Activated naive CD8-positive, alpha-beta T cell treated with anti-CD3 and anti-CD28 coated beads for 36 hours (primary cell): ENCODE measurements at regions not wholly inside any gene's neighbourhood (a gene's known extent, or its start where the extent isn't known, plus 50 kb on each side); places are given as distances from the start of the nearest gene placed in this dataset.
"Not testable (repeated sequence)": the region's sequence is repeated elsewhere in the genome, so short reads cannot be mapped to it uniquely, and the experiment has no call there.

Experiments
- DNase-seq: peaks from one replicate; pipeline ENCODE4 v3.0.0; 2021
- H3K27ac Mint-ChIP-seq: one replicate; pipeline ENCODE4 v1.8.0; 2022; ENCODE audit warnings: mild to moderate bottlenecking, moderate library complexity, mixed read lengths
- H3K27me3 Mint-ChIP-seq: one replicate; pipeline ENCODE4 v1.8.0; 2022; ENCODE audit warnings: mild to moderate bottlenecking, mixed read lengths
- H3K36me3 Mint-ChIP-seq: one replicate; pipeline ENCODE4 v1.8.0; 2021; ENCODE audit warnings: mild to moderate bottlenecking, mixed read lengths
- H3K4me1 Mint-ChIP-seq: one replicate; pipeline ENCODE4 v1.8.0; 2021; ENCODE audit warnings: mixed read lengths
- H3K4me3 Mint-ChIP-seq: one replicate; pipeline ENCODE4 v1.8.0; 2022; ENCODE audit warnings: mild to moderate bottlenecking, moderate library complexity, mixed read lengths
- H3K9me3 Mint-ChIP-seq: one replicate; pipeline ENCODE4 v1.8.0; 2022; ENCODE audit warnings: mixed read lengths

DNA sequence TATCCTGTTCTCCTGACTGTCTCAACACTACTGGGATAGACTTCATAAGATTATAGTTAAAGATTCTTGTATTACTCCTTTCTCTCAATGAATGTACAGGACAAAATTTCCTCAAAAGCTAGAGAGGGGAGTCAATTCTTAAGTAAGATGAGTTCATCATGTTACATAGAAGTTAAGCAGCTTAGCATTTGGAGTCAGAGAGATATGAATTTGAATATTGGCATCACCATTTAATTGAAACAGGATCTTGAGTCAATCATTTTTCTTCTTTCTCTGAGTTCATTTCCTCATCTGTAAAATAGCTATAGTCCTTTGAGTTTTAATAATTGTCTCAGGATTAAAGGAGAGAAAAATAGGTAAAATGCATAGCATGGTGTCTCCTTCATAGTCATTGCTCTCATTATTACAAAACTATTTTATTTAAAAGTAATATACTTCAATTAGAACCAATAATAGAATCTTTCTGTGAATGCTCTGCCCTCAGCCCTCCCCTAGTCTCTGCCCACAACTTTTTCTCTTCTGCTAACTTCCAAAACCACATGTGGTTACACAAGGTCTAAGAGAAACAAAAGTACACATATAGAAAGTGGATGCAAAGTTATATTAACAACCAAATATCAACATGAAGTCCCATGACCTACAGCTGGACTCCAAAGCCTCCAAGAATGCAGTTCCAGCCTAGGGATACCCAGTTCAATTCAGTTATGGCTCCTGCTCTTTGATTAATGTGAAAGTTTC is 265.6 kb downstream of the TLE1 start:
- Mint-ChIP-seq H3K36me3 (no peaks in the 10 kb centered on the region), H3K4me1 (no peaks in the 10 kb centered on the region), H3K9me3 (peaks cover 10% of the 10 kb centered on the region), H3K27ac (no peak overlapping the region), H3K4me3 (no peak overlapping the region), H3K27me3 (no peaks in the 10 kb centered on the region)
- DNase-seq = no peak

DNA sequence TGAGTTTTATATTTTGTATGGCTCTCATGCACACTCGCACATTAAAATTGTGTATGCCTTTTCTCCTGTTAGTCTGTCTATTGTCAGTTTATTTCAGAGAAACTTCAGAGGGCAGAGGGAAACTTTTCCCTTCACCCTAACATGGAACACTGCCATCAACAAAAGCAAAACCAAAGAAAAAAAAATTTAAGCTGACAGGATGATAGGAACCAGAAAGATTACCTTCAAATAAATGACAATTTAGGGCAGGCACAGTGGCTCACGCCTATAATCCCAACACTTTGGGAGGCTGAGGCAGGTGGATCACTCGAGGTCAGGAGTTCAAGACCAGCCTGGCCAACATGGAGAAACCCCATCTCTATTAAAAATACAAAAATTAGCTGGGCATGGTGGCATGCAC is 268.3 kb downstream of the TLE1 start:
- H3K4me1 Mint-ChIP-seq, H3K4me3 Mint-ChIP-seq, DNase-seq, H3K36me3 Mint-ChIP-seq, H3K27me3 Mint-ChIP-seq, H3K27ac Mint-ChIP-seq, H3K9me3 Mint-ChIP-seq: not testable (repeated sequence)

DNA sequence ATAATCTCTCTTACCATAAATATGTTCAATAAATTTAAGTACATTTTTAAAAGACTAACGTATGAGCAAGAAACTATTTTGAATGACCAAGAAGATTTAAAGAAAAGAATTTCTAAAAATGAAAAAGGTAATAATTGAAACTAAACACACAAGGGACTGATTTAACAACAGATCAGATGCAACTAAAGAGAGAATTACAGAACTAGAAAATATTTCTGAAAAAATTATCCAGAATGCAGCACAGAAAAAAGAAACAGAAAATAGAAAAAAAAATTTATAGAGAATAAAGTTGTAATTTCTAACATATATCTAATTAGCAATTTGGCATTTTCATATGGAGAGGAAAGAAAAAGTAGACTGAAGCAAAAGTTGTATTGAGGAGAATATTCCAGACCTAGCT is 269.3 kb downstream of the TLE1 start:
- H3K4me1 Mint-ChIP-seq = no peaks in the 10 kb centered on the region
- no peak overlapping the region for H3K27ac Mint-ChIP-seq
- H3K4me3 Mint-ChIP-seq = no peak overlapping the region
- no peak for DNase-seq
- H3K9me3 Mint-ChIP-seq = no peaks in the 10 kb centered on the region
- H3K36me3 Mint-ChIP-seq = no peaks in the 10 kb centered on the region
- no peaks in the 10 kb centered on the region for H3K27me3 Mint-ChIP-seq

- no peaks in the 10 kb centered on the region for H3K9me3 Mint-ChIP-seq
- no peaks in the 10 kb centered on the region for H3K4me1 Mint-ChIP-seq
- no peak overlapping the region for H3K27ac Mint-ChIP-seq
- DNase-seq = no peak
- H3K27me3 Mint-ChIP-seq = no peaks in the 10 kb centered on the region
- no peak overlapping the region for H3K4me3 Mint-ChIP-seq
- no peaks in the 10 kb centered on the region for H3K36me3 Mint-ChIP-seq
Observed at GRCh38 chr9:81417941-81418340, 271.4 kb downstream of the TLE1 start.

- H3K9me3 Mint-ChIP-seq = no peaks in the 10 kb centered on the region
- no peaks in the 10 kb centered on the region for H3K27me3 Mint-ChIP-seq
- H3K4me1 Mint-ChIP-seq = no peaks in the 10 kb centered on the region
- H3K36me3 Mint-ChIP-seq = no peaks in the 10 kb centered on the region
- no peak overlapping the region for H3K27ac Mint-ChIP-seq
- no peak for DNase-seq
- H3K4me3 Mint-ChIP-seq = no peak overlapping the region
Observed at GRCh38 chr9:81417299-81417675, 272.1 kb downstream of the TLE1 start.

GRCh38 chr9:81416476-81417298 is 272.7 kb downstream of the TLE1 start:
- Mint-ChIP-seq H3K36me3 (no peaks in the 10 kb centered on the region), H3K4me3 (no peak overlapping the region), H3K9me3 (no peaks in the 10 kb centered on the region), H3K27me3 (no peaks in the 10 kb centered on the region), H3K4me1 (no peaks in the 10 kb centered on the region), H3K27ac (no peak overlapping the region)
- DNase-seq = no peak

- Mint-ChIP-seq H3K4me1 (no peaks in the 10 kb centered on the region), H3K36me3 (no peaks in the 10 kb centered on the region), H3K27ac (no peak overlapping the region), H3K9me3 (no peaks in the 10 kb centered on the region), H3K27me3 (no peaks in the 10 kb centered on the region), H3K4me3 (no peak overlapping the region)
- DNase-seq = no peak
Observed at GRCh38 chr9:81414836-81415235, 274.5 kb downstream of the TLE1 start.

- Mint-ChIP-seq H3K4me3 (no peak overlapping the region), H3K27ac (no peak overlapping the region), H3K9me3 (no peaks in the 10 kb centered on the region), H3K4me1 (no peaks in the 10 kb centered on the region), H3K27me3 (no peaks in the 10 kb centered on the region), H3K36me3 (no peaks in the 10 kb centered on the region)
- no peak for DNase-seq
Observed at GRCh38 chr9:81411961-81412360, 277.4 kb downstream of the TLE1 start.

GRCh38 chr9:81410201-81410600 is 279.1 kb downstream of the TLE1 start:
- Mint-ChIP-seq H3K36me3 (no peaks in the 10 kb centered on the region), H3K9me3 (no peaks in the 10 kb centered on the region), H3K27ac (no peak overlapping the region), H3K4me3 (no peak overlapping the region), H3K27me3 (no peaks in the 10 kb centered on the region), H3K4me1 (no peaks in the 10 kb centered on the region)
- DNase-seq = no peak

DNA sequence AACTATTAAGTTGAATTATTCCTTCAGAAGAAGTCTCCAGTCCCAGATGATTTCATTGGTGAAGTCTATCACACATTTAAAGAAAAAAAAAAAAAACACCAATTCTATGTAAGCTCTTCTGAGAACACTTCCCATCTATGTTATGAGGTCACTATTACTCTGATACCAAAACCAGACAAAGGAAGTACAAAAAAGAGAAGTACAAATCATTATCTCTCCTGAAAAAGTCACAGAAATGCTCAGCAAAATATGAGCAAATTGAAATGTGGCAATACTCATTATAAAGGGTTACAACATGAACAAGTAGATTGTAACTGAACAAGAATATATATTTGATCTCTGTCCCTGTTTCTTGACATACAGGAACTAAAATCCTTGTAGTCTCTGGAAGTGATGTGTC is 280.4 kb downstream of the TLE1 start:
- H3K4me1 Mint-ChIP-seq = no peaks in the 10 kb centered on the region
- H3K36me3 Mint-ChIP-seq = no peaks in the 10 kb centered on the region
- no peaks in the 10 kb centered on the region for H3K9me3 Mint-ChIP-seq
- H3K27ac Mint-ChIP-seq = no peak overlapping the region
- DNase-seq = no peak
- H3K4me3 Mint-ChIP-seq = no peak overlapping the region
- H3K27me3 Mint-ChIP-seq = no peaks in the 10 kb centered on the region

GRCh38 chr9:81404931-81405598 is 284.3 kb downstream of the TLE1 start:
- no peak for DNase-seq
- no peaks in the 10 kb centered on the region for H3K36me3 Mint-ChIP-seq
- H3K4me3 Mint-ChIP-seq = no peak overlapping the region
- H3K27me3 Mint-ChIP-seq = no peaks in the 10 kb centered on the region
- no peak overlapping the region for H3K27ac Mint-ChIP-seq
- no peaks in the 10 kb centered on the region for H3K9me3 Mint-ChIP-seq
- no peaks in the 10 kb centered on the region for H3K4me1 Mint-ChIP-seq

- Mint-ChIP-seq H3K36me3 (no peaks in the 10 kb centered on the region), H3K4me1 (no peaks in the 10 kb centered on the region), H3K4me3 (no peak overlapping the region), H3K27me3 (no peaks in the 10 kb centered on the region), H3K27ac (no peak overlapping the region), H3K9me3 (no peaks in the 10 kb centered on the region)
- DNase-seq = no peak
Observed at GRCh38 chr9:81397481-81398381, 291.6 kb downstream of the TLE1 start.

DNA sequence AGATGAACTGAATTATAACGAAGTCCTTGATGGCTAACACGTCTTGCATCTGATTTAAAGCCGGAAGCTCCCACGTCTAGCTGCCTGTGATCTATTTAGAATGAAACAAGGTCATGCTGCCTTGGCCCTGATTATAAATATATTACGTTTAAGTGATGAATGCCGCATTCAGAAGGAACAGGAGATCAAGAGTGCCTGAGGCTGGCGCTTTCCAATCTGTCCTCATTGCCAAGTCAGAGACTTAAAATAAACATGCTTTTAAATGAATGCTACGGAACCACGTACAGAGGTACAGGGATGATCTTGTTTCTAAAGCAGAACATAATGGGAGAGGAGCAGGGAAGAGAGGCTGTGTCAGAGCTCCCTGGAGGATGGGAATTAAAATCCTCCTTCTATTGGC is 292.8 kb downstream of the TLE1 start:
- Mint-ChIP-seq H3K27ac (no peak overlapping the region), H3K4me1 (no peaks in the 10 kb centered on the region), H3K4me3 (no peak overlapping the region), H3K9me3 (no peaks in the 10 kb centered on the region), H3K27me3 (no peaks in the 10 kb centered on the region), H3K36me3 (no peaks in the 10 kb centered on the region)
- no peak for DNase-seq

DNA sequence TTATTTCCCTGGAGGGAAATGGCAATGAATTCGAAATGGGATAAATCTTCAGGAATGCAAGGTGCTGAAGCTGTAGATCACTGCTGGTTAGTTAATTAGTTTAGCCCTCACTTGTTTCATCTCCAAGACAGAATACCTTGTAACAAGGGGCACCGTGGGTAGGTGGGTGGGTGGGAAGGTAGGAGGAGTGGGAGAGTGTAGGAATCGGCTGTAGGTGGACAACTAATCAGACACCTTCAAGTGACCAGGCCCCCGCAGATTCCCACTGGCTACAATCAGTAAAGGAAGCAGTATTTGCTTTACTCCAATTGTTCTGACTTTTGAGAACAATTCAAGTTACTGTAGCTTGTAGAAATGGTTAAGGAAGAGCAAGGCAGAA is 293.7 kb downstream of the TLE1 start:
- H3K36me3 Mint-ChIP-seq = no peaks in the 10 kb centered on the region
- H3K4me1 Mint-ChIP-seq = no peaks in the 10 kb centered on the region
- no peak for DNase-seq
- no peak overlapping the region for H3K27ac Mint-ChIP-seq
- no peak overlapping the region for H3K4me3 Mint-ChIP-seq
- H3K27me3 Mint-ChIP-seq = no peaks in the 10 kb centered on the region
- no peaks in the 10 kb centered on the region for H3K9me3 Mint-ChIP-seq
